NCI-H510A (cell line): ENCODE measurements at regions not wholly inside any gene's neighbourhood (a gene's known extent, or its start where the extent isn't known, plus 50 kb on each side); places are given as distances from the start of the nearest gene placed in this dataset.

Source experiments
- DNase-seq: peaks from one replicate; lab custom pipeline; 2025; lab: John Stamatoyannopoulos, UW

DNA sequence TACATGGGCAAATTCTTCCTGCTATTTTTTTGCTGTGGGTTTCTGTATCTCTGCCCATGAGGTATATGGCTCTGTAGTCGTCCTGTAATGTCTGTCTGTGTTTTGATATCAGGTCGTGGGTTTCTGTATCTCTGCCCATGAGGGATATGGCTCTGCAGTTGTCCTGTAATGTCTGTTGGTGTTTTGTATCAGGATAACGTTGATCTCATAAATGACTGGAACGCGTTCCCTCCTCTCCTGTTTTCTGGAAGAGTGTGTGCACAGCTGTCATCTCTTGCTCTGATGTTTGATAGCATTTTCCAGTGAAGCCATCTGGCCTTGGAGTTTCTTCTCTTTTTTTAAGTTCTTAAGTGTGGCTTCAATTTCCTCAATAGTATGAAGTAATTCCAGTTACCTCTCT is 57.2 kb downstream of the SOX1 start:
- DNase-seq = peak; percentile 75

DNA sequence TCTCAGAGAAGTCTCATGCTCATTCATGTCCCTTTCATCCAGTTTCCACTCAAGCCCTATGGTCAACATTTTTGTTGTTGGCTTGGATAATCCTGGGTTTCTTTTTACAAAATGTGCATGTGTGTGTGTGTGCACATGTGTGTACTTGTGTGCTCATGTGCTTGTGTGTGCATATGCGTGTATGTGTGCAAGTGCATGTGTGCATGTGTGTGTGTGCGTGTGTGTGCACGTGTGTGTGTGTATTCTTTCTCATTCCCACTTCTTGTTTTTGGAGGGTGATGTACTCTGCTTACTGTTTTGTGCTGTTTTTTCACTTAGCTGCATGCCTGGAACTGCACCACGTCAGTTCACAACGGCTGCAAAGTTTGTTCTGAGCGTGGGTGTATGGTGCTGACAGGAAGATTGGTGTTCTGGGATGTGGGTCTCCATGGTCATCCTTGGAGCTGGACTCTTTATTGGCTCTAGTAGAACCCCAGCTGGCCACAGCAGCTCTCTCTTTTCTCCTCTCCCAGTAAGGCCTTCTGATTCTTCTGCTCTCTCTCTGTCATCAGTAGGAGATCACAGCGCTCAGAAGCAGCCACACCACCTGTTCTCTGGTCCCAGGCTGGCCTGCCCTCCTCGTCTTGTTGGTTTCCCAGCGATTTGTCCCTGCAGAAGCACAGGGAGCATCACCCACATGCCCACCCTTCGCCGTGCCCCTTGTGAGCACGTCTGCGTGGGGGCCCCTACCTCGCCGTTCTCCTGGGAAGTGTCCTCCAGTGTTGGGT is 60.8 kb downstream of the SOX1 start:
- no peak for DNase-seq

DNA sequence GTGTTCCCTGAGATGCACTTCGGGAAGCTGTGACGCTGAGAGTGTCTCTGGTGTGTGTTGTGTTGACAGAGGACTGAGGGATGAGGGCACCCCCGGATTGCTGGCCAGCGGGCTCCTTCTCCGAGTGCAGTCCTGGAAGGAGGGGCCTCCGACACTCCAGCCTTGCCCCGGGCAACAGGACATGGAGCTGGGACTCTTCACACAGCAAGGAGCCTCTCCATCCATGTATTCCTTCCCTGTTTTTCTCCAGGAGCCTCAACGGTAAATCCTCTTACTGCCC is 61.3 kb downstream of the SOX1 start:
- no peak for DNase-seq

DNA sequence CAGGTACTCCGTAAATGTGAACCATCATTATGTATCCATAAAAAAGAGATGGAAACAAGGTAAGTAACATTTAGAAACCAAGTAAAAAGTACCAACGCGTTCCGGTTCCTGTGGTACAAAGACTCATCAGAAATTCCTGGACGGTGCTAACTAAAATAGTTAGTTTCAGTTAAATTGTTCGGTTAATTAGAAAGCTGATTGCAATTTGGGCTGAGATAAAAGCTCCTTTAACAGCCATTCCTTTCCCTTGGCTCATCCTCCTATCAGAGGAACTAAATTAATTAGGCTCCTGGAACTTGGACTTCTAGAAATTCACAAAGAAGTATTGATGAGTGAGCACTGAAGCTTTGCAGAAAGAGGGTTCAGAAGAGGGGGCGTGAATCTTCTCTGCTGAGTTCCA is 63.5 kb downstream of the SOX1 start:
- DNase-seq = no peak

DNA sequence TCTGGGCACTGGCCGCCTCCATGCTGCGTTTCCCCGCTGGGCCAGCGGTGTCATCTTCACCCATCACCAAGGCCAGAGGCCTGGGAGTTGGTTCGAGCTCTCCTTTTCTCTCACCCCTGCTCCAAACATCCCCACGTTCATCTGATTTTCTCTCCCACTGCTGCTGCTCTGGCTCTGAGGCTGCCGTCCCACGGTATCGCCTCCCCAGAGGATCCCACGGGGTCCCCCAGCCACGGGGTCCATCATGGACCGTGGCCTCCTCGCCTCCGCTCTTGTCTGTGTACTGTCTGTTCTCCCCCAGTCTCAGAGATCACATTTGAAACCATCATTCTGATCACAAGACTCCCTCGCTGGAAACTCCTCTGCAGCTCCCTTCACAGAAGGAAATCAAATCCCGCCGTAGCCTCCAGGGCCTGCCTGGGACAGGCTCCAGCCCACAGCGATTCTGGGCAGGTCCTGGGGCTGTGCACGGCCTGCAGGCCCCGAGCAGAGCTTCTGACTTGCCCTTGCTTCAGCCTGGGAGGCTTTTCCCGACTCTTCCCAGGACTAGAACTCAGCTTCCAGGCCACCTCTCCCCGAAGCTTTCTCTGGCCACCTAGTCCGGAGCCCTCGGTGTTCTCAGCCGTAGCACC is 64.2 kb downstream of the SOX1 start:
- no peak for DNase-seq

DNA sequence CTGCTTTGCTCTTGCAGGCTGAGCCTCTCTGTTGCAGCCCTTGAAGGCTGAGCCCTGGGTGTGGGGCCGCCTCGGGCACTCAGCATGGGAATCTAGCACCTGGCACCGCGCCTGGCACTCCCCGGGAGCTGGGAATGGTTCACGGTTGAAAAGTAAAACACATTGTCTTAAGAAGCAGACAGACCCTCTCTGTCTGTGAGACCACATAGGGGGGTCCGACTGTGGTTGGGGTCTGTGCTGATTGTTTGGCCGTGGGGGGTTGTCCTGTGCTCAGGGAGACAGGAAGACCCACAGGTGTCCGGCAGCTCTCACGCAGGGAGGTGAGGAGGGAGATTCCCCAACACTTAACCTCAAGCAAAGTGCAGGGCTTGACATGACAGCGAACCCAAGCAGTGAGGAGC is 64.8 kb downstream of the SOX1 start:
- no peak for DNase-seq

DNA sequence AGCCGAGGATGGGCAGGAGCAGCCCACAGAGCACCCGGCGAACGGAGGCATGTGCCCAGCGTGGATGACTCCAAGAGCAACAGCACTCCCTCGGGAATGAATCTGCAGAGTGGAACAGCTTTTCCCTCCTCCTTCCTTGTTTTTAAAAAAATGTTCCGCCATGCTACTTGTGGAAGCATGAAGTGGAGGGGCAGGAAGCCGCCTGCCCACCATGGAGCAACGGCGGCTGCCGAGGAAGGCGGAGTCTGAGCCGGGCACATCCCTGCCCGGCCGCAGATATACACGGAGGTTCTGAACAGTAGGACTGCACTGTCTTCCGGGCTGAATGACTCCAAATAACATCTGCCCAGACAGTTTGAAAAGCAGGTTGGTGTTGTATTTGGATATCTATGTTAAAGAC is 65.2 kb downstream of the SOX1 start:
- DNase-seq = no peak

DNA sequence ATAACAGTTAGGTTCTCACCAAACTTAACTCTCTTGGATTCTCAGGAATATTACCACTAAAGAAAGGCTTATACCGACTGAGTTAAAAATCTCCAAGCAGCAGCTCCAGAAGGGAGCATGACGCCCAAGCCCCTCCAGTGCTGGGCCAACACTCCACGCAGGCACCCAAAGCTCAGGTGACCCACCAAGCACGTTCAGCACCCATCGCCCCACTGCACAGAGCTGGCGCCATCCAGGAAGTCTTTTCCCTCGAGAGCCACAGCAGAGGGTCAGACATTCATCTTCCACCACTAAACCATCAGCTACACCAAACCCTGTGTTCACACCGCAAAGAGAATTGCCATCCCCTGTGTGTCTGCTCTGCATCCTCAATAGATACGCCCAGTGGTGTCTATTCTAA is 65.7 kb downstream of the SOX1 start:
- no peak for DNase-seq

DNA sequence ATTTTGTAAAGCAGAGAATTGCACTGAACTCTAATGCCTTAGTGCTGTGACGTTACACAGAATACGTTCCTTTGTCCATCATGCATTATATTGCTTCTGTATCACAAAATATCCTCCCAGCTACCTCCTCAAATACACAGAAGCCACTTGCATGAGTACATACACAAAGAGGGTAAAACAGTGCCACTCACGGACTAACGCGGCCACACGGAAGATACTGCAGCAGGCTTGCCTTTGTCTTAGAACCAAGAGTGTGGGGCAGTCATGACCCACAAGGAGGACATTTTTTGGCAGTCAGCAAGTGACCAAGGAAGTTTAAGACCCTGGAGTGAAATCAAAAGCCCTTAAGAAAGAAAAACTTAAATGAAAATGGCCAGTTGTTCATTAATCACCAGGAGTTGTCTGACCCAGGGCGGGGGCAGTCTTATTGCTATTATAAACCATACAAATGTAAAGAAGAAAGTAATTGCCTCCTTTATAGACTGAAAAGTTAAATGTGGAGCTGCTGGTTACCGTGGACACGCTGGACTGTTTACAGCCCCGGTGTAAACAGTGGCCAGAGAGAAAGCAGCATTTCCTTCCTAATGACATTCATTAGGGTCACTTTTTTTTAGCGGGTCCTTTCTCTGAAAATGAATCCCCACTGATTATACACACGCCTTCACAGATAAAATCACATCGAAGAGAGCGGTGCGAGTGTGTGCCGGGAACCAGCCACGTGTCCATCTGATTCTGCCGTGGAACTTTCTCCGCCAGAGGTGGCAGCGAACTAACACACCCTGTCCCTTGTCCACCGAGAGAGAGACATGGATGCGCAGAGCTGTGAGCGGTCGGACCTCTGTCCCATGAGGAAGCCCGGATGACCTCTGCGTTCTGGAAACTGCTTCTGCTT is 66.8 kb downstream of the SOX1 start:
- DNase-seq = no peak

DNA sequence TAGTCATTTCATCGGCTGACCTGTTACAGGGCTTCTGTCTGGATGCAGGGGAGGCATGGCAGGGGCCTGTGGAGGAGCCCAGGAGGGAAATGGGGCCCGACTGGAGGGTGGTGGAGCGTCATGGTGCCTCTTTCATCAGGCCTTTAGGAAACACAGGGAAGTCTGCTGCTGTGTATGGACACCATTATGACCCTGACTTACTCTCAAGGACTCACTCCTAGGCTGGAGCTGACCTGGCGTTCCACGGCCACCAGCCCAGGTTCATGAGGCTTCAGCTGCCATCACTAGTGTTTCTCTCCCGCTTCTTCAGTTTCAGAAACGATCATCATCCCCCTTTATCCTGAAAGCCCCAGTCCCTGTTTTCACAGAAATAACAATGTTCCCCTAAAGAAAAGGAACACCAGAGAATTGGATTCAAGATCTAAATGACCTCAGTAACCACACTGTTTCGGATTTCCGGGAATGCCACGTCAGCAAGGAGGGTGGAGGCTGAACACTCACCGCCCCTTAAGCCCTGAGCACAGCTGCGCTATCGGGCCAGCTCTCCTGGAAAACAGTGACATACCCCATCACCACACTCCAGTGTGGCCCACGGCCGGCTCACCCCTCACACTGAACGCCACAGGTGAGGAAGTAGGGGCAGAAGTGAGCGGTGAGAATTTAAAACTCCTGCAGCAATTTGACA is 67.6 kb downstream of the SOX1 start:
- DNase-seq = no peak

DNA sequence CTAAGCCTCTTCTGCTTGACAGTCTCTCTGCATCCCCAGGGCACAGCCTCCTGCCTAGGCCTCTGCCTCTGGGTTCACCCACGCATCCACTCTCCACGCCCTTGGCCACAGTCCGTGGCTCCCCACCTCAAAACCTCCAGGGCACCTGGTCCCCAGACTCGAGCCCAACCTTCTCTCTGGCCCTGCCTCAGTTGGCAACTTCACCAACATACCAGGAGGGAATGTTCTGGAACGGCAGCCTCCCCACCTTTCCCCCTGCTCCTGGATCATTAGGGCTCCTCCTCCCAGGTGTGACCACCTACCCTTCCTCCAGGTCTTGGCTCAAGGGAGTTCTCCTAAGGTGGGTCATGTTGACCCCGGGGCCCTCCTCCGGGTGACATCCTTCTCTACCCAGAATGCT is 69.1 kb downstream of the SOX1 start:
- DNase-seq = no peak

DNA sequence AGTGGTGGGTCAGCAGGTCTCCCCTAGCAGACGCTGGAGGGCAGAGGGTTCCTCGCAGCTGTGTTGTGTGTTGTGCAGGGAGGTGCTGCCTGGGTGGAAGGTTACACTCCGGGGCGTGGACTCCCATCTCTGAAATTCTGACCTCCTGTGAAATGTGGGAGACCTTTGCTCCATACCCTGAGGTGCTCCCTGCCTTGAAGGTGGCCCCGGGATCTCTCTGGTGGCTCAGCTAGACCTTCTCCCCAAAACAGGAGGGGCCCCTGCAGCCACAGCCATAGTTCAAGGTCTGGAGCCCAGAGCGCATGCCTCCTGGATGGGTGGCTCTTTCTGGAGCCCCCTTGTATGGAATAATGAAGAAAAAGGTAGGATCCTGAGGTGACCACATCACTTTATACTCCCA is 70.2 kb downstream of the SOX1 start:
- DNase-seq = no peak

DNA sequence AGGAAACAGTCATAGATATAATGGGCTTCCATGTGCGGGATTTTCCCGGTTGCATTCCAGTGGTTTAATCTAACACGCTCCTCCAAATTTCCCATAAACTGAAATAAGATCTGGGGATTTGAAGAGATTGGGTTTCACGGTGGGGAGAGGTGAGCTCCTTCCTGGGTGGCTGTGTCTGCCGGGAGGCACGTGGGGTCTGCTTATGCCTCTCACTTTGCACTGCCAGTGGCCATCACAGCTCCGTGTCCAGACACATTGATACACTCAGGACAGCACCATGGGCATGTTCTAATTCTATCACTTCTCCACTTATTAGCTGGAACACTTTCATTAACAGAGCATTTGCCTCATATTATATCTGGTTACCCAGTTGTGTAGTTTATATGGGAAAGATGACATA is 73.4 kb downstream of the SOX1 start:
- DNase-seq = no peak

DNA sequence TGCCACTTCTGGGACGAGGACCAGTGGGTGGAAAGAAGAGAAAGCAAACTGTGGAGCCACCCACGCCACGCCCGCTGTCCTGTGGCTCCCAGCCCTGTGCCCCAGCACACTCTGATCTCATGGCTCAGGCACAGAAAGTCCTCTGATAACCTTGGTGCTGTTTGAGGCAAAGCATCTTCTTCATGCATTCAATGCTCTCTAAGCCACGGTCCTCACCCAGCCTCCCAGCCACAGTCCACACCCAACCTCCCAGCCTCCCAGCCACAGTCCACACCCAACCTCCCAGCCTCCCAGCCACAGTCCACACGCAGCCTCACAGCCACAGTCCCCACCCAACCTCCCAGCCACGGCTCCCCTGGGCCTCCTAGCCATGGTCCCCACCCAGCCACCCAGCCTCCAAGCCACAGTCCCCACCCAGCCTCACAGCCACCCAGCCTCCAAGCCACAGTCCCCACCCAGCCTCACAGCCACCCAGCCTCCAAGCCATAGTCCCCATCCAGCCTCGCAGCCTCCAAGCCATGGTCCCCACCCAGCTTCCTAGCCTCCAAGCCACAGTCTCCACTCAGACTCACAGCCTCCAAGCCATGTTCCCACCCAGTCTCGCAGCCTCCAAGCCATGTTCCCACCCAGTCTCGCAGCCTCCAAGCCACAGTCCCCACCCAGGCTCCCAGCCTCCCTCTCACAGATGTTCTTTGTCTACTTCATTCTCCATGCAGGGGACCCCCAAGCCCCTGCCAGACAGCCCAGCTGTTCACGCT is 74.9 kb downstream of the SOX1 start:
- DNase-seq = no peak

DNA sequence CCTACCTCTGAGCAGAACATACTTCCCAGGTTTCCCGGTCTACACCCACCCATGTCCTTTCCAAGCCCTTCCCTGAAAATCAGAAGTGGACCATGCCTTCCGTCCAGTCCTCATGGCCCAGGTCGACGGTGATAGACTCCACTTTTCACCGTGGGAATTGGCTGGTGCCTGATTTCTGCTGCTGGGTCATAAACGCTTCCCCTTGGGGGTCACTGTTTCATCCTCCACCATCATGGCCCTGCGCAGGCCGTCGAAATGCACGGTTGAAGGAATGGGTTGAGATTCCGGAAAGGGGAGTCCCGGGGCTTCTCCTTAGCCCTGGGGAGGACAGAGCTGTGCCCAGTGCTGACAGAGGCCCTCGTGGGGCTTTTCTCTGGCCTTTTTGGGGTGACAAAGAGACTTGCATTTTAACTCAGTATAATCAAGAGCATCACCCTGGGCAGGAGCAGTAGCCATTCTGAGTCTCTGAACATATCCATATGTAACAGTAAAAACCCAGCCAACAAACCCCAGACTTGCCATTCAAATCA is 75.5 kb downstream of the SOX1 start:
- DNase-seq = no peak

DNA sequence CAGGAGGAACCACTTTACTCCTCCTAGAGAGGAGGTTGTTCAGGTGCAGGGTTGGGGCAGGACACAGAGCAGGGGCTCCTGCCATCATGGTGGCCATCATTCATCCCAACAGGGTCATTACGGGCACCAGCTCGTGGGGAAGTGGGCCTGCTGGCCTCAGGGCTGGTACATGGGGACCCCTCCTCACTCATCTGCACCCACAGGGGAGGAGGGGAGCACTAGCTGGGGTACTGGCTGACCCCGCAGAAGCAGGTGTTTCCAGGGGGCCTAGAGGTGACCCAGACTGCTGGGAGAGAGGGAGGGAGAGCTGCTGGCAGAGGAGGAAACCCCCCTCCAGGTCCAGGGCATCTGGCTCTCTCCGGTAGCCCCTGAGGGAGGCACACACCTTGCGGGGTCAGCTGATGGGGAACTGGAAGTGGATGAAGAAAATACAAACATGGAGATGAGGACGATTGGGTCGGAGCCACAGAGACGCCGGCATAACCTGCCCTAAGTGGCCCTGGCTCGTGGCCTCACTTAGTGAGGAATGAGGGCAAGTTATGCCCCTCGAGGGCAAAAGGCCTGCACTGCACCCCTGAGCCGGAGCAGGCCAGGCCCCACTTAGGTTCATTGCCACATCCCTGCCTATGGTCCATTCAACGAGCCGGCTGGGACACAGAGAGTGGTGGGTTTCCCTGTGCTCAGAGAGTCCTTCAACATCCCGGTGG is 76.2 kb downstream of the SOX1 start:
- DNase-seq = no peak

DNA sequence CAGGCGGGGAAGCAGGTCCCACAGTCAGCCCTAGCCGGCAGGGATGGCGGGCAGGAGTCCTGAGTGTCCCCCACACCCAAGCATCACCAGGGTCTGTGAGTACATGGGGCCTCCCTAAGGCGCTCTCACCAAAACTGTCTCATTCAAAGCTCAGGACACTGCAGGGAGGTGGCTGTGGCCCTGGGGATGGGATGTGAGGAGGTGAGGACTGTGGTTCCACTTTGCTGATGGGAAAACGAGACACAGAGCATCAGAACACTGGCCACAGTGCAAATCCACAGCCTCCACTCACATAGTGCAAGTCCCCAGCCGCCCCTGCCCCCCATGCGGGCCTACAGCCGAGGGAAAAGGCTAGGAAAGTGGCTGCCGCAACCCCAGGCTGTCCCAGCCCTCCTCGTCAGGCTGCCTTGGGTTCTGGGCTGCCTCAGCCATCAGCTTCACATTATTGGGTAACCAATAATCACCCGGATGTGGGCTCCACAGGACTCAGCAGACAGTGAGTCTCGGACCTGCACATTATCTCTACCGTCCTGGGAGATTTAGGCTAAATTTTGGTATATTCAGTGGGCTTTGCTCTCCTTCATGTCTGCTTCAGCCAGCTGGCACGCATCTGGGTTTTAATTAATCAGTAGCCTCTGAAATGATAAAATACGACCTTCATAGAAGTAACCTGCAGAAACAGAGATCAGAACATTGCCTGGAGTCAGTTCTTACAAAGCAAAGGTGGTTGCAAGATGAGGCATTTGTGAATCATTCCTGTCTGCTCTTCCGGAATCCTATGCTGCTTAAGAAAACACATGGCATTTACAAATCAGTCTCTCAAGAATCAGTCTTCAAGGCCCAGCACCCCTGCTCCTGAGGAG is 77.0 kb downstream of the SOX1 start:
- no peak for DNase-seq

DNA sequence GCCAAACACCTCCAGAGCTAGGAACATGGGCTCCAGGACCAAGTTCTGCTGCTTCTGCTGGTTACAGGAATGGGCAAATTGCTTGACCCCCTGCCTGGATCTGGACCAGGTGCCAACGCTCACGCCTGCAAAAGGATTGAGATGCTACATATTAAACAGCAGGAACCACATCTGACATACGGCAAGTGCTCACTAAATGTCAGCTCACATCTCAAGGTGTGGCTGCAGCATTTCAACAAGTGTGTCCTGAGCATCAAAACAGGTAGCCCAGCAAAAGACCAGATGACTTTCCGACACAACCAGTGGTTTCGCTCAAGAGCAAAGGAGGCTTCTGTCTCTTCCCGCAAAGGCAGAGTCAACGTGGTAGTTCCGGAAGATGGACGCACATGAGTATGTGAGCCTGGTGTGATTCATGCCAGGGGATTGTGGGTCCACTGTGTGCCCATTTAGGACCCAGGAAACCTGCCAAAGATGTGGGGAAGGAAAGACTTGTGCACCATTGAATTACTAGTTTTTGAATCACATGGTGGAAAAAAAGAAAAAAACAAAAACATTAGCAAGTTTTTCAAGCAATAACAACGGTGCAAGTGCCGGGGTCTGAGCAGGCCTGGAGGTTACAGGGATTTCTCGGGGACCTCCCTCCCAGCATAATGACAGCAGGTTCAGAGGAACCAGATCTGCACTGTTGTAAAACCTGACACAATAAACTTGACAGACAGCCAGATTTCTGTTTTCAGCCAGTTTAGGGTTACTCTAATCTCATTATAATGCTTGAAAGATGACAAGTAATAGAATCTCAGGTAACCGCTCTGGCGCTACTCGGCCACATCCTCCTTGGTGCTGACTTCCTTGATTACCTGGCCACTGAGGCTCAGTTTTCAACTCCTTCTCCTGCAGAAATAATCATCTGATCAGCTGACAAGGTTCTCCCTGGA is 77.9 kb downstream of the SOX1 start:
- no peak for DNase-seq
